GM18870 (cell line): ENCODE measurements at regions not wholly inside any gene's neighbourhood (a gene's known extent, or its start where the extent isn't known, plus 50 kb on each side); places are given as distances from the start of the nearest gene placed in this dataset.

Experiments
- ATAC-seq: cut with Tn5 transposase; IDR thresholded peaks from one replicate; pipeline ENCODE4 v1.9.1; 2021; ENCODE audit warnings: moderate library complexity; ENCODE audit not compliant: unreplicated experiment

GRCh38 chr2:60002183-60002867, 551.1 kb downstream of the BCL11A start:
- no peak for ATAC-seq

GRCh38 chr2:60000686-60001085, 552.8 kb downstream of the BCL11A start:
- ATAC-seq, result no peak

- ATAC-seq, result no peak
Measured at GRCh38 chr2:59998324-59998723, 555.1 kb downstream of the BCL11A start.

DNA sequence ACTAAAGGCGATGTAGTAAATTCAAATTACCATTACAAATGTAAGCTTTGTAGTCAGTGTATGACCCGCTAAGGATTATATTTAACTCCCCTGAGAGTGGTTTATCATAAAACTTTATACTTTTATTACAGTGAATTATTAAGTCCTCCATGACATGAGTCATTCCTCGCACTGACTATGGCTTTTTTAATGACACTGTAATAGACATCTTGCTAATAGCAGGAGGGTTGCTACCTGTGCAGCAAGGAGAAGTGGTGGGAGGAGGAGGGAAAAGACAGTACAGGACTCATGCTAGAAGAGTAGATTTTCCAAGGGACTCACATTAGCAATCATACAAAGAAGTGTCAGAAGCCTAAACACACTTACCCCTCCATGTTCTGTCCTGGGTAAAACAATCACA, 556.1 kb downstream of the BCL11A start:
- ATAC-seq, result no peak

DNA sequence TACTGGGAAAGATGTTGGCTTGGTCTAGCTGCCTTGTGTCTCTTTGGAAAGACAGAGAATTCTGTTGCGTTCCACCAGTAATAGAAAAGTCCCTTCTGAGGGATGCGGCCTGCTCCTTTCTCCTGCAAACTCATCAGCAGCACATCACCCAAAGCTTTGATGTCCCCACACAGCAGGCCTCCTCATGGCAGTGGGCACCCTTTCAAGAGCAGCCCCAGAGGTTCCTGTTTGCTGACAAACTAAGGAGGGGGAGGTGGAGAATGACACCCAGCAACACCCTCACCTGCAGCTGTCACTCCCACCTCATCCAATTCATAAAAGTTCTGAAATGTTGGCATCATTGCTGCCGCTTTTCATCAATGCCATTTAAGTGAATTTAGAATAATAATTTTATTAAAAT, 556.6 kb downstream of the BCL11A start:
- ATAC-seq, result no peak

DNA sequence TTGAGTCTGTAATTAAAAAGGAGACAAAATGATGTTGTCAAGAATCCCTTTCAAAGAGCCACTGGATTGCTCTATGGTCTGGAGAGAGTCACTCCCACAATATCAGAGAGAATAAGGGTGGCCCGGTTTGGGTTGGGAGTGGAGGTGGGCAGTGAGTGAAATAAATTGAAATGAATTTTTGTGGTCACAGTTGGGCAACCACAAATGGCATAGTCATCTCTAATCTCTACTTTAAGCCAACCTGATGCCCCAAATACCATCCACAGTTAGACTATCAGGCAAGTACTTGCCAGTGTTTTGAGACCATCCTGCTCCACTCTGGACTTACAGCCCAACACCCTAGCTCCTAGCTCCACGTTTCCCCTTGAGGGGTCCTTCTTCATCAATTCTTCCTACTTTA, 559.7 kb downstream of the BCL11A start:
- no peak for ATAC-seq

GRCh38 chr2:59988341-59988740, 565.1 kb downstream of the BCL11A start:
- no peak for ATAC-seq

DNA sequence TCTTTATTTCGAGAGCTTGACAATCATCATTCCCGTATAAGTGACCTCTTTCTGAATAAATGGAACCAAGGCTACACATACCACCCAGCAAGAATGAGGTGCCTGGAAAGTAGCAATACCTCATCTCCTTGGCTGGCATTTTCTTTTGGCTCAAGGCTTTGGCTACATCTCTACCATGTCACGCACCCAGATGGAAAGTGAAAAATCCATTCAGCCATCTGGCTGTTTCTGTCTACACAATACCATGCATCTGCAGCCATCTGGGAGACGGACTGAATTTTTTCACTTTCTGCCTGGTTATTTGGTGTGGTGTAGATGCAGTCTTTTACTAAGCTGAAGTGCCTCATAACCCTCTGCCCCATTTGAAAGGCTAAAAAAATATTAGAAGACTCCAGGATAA, 566.9 kb downstream of the BCL11A start:
- no peak for ATAC-seq

DNA sequence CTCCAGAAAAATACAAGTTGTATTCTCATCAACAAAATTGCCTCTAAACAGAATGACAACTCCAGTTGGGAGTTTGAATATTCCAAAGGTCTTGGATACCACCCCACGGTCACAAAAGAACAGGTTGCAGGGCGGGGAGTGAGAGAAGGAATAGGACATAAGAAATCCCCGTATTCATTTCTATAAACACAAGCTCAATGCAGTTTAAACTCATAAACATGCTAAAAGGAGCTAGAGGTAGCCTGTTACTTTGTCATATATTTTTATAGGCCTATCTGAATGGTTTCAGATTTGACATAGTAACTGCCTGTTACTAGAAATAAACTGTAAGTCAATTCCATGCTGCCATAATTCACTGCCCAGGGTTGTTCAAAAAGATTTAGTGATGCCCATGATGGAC, 567.5 kb downstream of the BCL11A start:
- no peak for ATAC-seq

DNA sequence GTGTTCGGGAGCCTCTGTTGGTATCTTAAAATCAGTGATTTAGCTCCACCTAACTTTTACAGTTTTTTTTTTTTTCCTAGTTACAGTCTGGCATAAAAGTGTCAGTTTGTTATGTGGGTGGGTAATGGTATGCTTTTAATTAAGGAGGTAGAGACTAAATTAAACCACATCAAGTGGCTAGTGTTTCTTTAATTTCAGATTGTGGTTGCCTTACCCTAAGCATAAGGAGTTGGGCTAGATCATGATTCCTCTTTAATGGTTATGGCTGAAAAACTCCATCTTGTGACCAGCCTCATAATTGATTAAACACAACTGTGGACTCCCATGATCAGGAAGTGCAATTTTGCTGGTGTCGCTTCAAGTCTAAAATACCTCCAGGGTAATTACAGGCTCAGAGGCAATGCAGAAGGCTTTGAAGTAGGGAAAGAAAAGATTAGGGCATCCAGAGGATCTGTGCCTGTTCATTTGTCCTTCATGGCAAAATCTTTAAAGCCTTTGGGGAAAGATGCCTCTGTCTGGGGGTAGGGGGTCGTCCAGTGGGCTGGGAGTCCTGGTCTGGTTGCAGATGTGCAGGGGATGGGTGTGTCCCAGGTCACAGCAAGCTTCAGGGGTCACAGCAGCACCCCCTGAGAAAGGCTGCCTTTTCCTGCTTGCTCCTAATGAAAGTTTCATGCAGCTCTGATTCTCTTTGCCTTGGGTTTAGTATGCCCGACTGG, 579.2 kb downstream of the BCL11A start:
- no peak for ATAC-seq

DNA sequence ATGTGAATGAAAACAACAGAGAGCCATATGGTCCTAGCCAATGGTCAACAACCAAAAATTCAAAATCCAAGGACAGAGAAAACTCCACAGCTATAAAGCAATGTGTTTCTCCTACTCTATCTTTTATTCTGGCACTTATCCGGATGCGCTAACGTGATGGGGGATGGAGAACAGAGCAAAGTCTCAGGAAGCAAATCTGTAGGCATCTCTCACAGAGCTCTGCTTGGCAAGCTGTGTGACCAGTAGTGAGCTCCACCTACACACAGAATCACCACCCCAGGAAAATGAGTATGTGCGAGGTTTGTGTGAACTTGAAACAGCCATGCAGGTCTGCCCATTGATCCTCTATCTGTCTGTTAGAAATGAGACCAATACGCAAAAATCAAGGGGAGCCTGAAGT, 584.3 kb downstream of the BCL11A start:
- no peak for ATAC-seq

DNA sequence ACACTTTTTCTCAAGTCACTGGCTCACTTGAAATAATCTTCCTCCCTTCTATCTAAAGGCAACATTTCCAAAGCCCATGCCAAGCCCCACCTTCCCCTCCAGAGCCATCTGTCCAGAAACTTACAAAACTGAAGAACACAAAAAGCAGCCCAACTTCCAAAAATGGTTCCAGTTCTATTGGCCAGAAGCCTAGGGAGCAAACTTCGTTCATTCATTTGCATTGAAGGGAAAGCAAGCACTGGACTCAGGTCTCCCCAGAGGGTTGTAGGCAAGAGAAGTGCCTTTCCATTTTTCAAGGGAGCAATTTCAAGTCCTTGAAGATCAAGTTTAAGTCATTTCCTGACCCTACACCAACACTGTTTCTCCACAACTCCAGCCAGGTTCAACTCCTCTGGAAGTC, 585.0 kb downstream of the BCL11A start:
- ATAC-seq, result no peak

DNA sequence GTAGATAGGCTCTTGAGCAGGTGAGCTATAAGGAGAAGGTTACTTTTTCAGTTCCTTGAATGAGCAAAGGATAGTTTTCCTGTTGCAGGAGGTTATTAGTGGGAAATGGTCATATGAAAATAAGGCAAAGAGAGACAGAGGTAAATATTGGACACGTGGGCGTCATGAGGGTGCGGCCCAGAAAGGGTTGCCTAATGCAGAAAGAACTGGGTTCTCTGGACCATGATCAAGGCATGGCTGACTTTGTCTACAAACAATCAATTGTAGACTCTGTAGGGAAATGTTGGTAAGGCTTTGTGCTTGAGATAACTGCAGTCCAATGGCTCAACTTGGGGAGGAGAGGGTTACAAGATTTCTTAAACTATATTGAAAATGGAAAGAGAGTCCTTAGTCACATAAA, 585.8 kb downstream of the BCL11A start:
- ATAC-seq, result no peak

- no peak for ATAC-seq
Measured at GRCh38 chr2:59963157-59963556, 590.3 kb downstream of the BCL11A start.

DNA sequence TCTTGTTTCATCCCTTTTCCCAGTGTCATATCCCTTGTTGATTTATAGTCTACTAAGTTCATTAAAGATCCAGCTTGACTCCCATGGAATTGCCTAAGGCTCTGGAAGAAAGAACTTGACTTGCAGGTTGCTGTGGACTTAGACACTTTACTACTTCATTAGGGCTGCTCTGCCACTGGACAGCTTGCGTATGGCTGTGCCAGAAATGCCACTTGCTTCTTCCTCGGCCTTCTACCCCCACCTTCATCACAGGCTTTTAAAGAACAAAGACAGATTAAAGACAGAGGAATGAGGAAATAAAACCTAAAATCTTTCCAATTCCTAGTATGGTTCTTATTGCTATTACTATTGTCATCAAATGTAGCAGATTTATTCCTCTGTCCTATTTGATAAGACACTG, 591.7 kb downstream of the BCL11A start:
- ATAC-seq, result no peak

GRCh38 chr2:59959944-59960343, 593.5 kb downstream of the BCL11A start:
- no peak for ATAC-seq

GRCh38 chr2:59957504-59957903, 596.0 kb downstream of the BCL11A start:
- no peak for ATAC-seq

DNA sequence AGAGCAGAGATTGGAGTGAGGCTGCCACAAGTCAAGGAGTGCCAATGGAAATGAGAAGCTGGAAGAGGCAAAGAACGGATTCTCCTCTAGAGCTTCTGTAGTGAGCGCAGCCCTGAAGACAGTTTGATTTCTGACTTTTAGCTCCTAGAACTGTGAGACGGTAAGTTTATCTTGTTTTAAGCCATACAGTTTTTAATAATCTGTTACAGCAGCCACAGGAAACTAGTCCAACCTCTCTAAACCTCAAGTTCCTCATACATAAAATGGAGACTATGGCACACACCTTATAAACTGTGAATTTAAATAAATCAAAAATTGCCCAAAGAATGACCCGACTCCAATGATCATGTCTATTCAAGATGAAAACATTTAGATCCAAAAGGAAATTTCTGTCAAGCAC, 596.5 kb downstream of the BCL11A start:
- ATAC-seq, result no peak

GRCh38 chr2:59947917-59948541, 605.4 kb downstream of the BCL11A start:
- ATAC-seq, result no peak

- no peak for ATAC-seq
Measured at GRCh38 chr2:59947209-59947608, 606.2 kb downstream of the BCL11A start.

DNA sequence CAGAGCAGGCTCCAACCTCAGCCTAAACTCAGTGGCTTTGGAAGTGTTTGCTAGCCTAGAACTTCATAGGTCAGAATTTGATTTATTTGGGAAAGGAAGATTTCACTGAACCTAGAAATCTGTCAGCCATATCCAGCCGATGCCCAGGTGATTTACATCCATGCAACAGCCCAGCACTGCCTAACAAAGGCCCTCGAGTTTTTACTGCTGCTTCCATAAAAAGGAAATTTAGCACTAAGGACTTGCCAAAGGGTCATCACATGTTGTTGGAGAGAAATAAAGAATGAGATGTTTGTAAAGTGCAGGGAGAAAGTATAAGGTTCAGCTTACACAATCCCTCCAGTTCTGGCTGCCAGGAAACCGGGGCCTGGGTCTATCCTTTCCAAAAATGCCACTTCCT, 614.2 kb downstream of the BCL11A start:
- no peak for ATAC-seq

- ATAC-seq, result no peak
Measured at GRCh38 chr2:59938181-59938580, 615.3 kb downstream of the BCL11A start.
